ENCODE measurements at regions not wholly inside any gene's neighbourhood (a gene's known extent, or its start where the extent isn't known, plus 50 kb on each side); places are given as distances from the start of the nearest gene placed in this dataset.
"Not testable (repeated sequence)": the region's sequence is repeated elsewhere in the genome, so short reads cannot be mapped to it uniquely, and the experiment has no call there.

DNA sequence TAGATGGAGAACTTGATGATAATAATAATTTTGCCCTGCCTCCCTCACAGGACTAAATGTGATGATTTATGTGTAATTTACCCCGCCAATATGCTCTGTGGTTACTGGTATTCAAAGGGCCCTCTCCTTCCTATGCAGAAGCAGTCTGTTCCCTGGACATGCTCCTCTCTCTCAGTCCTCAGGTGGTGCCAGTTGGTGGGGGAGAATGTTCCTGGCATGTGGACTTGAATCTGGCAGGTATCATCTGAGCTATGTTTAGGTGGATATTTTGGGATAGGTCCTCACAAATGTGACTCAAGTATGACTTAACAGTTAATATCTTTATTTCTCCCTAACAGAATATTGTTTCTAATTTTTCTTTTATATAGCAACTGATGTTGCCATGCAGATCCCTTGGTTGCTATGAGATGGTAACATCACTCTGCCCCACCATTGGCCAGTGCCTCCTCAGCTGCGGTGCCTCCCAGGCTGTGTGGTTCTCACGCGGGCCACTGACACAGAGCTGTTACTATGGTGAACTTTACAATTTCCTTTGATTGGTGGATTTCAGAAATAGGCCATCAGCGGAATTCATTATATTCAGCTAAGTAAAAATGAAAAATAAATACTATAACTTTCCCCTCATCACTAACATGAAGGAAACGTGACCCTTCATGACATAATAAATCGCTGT, 106.7 kb upstream of the PELI1 start:
- Histone ChIP-seq H3K9me3 (no peaks in the 10 kb centered on the region), H3K4me3 (no peak overlapping the region), H3K36me3 (no peaks in the 10 kb centered on the region), H3K27ac (no peak overlapping the region), H3K4me1 (no peaks in the 10 kb centered on the region), H3K27me3 (no peaks in the 10 kb centered on the region)
- DNase-seq = no peak
- in situ Hi-C loops (cut with MboI; ENCODE audit: low pct_ligation_motif_present in 1 of 4, low pct_unique_long_range_greater_than_20kb in 1 of 4, low sequenced_read_pairs in 3 of 4) = no loop called here
- TF ChIP-seq POLR2AphosphoS5 (IDR thresholded peaks at IDR 0.05) (no peak), EP300 (IDR thresholded peaks at IDR 0.05; ENCODE audit: low read depth) (no peak)
- TF ChIP-seq, protein P1, sequence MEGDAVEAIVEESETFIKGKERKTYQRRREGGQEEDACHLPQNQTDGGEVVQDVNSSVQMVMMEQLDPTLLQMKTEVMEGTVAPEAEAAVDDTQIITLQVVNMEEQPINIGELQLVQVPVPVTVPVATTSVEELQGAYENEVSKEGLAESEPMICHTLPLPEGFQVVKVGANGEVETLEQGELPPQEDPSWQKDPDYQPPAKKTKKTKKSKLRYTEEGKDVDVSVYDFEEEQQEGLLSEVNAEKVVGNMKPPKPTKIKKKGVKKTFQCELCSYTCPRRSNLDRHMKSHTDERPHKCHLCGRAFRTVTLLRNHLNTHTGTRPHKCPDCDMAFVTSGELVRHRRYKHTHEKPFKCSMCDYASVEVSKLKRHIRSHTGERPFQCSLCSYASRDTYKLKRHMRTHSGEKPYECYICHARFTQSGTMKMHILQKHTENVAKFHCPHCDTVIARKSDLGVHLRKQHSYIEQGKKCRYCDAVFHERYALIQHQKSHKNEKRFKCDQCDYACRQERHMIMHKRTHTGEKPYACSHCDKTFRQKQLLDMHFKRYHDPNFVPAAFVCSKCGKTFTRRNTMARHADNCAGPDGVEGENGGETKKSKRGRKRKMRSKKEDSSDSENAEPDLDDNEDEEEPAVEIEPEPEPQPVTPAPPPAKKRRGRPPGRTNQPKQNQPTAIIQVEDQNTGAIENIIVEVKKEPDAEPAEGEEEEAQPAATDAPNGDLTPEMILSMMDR (IDR thresholded peaks at IDR 0.05) = no peak
- intact Hi-C loops (cut with DNase I; ENCODE audit: low total_unique reads) = no loop called here
- WGBS, 2 donors (ENCODE audit: low coverage in 1 of 2) = 90 to 93% methylated on average over 3 to 7 of the region's 7 CpGs

DNA sequence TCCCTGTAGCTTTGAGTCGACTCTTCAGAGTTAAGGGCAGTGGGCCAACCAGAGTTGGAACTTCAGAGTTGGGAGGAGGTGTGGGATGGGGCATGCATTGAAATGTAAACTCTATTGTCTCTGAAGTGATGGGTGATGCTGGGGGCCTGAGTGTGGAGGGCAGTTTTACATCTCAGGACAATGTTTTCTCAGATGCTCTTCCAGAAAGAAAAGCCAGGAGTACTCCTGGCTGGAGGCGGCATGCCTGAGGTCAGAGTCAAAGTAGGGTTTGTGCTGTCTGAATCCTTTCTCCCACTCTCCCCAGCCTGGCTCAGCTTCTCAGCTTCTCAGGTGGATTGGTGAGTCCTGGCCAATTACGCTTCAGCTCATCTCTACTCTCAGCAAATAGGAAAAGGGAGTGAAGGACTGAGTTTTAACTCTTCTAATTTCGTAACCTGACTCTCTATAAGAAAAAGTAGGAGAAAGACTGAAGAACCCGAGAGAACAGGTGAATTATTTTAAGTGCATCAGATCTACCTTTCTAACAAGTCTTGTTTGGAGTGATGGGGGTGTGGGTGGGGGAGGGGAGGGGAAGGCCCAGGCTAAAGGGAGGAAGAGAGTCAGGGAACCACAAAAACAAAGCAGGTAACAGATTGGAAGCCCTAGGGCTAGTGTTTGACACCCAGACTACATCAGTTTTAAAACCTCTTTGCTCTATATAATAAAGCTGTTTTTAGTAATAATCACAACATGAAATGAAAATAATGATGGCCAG, 107.5 kb upstream of the PELI1 start:
- in situ Hi-C loops (cut with MboI; ENCODE audit: low pct_ligation_motif_present in 1 of 4, low pct_unique_long_range_greater_than_20kb in 1 of 4, low sequenced_read_pairs in 3 of 4) (no loop called here), intact Hi-C loops (cut with DNase I; ENCODE audit: low total_unique reads) (no loop called here)
- H3K9me3 ChIP-seq = no peaks in the 10 kb centered on the region
- no peak overlapping the region for H3K4me3 ChIP-seq
- no peaks in the 10 kb centered on the region for H3K36me3 ChIP-seq
- no peaks in the 10 kb centered on the region for H3K4me1 ChIP-seq
- no peaks in the 10 kb centered on the region for H3K27me3 ChIP-seq
- TF ChIP-seq POLR2A (IDR thresholded peaks at IDR 0.05) (no peak), EP300 (IDR thresholded peaks at IDR 0.05; ENCODE audit: low read depth) (no peak), POLR2AphosphoS5 (IDR thresholded peaks at IDR 0.05) (no peak)
- TF ChIP-seq, protein P1 (IDR thresholded peaks at IDR 0.05) = no peak
- 69 to 98% methylated on average over 4 to 5 of the region's 5 CpGs for WGBS, 2 donors (ENCODE audit: low coverage in 1 of 2)
- DNase-seq = no peak
- H3K27ac ChIP-seq = no peak overlapping the region

DNA sequence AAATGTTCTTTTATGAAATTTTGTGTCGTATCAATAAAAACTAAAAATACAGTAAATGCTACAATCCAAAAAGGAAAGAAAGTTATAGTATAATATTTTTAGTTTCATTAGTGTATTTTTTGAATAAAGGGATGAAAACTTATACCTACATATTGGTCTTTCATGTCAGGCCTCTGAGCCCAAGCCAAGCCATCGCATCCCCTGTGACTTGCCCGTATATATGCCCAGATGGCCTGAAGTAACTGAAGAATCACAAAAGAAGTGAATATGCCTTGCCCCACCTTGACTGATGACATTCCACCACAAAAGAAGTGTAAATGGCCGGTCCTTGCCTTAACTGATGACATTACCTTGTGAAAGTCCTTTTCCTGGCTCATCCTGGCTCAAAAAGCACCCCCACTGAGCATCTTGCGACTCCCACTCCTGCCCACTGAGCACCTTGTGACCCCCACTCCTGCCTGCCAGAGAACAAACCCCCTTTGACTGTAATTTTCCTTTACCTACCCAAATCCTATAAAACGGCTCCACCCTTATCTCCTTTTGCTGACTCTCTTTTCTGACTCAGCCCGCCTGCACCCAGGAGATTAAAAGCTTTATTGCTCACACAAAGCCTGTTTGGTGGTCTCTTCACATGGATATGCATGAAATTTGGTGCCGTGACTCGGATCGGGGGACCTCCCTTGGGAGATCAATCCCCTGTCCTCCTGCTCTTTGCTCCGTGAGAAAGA, 108.2 kb upstream of the PELI1 start:
- H3K36me3 ChIP-seq; H3K27me3 ChIP-seq; H3K27ac ChIP-seq; intact Hi-C loops (cut with DNase I; ENCODE audit: low total_unique reads); H3K9me3 ChIP-seq; H3K4me3 ChIP-seq; in situ Hi-C loops (cut with MboI; ENCODE audit: low pct_ligation_motif_present in 1 of 4, low pct_unique_long_range_greater_than_20kb in 1 of 4, low sequenced_read_pairs in 3 of 4); DNase-seq; H3K4me1 ChIP-seq: not testable (repeated sequence)
- WGBS, 2 donors (ENCODE audit: low coverage in 1 of 2) = 89 to 94% methylated on average over 4 to 11 of the region's 11 CpGs

DNA sequence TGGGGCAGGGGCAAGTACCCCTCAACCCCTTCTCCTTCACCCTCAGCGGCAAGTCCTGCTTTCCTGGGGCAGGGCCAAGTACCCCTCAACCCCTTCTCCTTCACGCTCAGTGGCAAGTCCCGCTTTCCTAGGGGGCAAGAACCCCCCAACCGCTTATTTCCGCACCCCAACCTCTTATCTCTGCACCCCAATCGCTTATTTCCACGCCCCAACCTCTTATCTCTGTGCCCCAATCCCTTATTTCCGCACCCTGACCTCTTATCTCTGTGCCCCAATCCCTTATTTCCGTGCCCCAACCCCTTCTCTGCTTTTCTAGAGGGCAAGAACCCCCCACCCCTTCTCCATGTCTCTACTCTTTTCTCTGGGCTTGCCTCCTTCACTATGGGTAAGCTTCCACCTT, 109.2 kb upstream of the PELI1 start:
- in situ Hi-C loops (cut with MboI; ENCODE audit: low pct_ligation_motif_present in 1 of 4, low pct_unique_long_range_greater_than_20kb in 1 of 4, low sequenced_read_pairs in 3 of 4) = not testable (repeated sequence)
- WGBS, 2 donors (ENCODE audit: low coverage in 1 of 2) = 88 to 90% methylated on average over 6 to 7 of the region's 9 CpGs

DNA sequence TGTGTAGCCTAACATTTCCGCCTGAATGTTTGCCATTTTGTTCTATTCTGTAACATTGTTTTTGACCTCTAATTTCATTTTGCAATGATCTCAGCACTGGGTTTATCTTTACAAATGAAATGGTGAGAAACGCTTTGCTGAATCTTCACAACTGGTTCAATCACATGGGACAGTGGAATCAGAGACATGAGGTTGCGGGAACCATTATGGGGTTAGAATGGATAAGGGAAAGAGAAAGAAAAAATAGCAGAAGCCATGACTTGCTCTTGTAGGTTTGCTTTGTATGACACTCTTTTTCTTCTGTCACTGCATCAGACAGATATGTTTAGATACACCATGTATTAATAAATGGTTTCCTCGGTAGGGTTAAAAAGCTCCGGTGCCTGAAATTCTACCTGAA, 114.3 kb upstream of the PELI1 start:
- in situ Hi-C loops (cut with MboI; ENCODE audit: low pct_ligation_motif_present in 1 of 4, low pct_unique_long_range_greater_than_20kb in 1 of 4, low sequenced_read_pairs in 3 of 4) = no loop called here
- Histone ChIP-seq H3K4me1 (peaks cover 0 to 2% (median under 1%) of the 10 kb centered on the region in 4 donors), H3K4me3 (no peak overlapping the region), H3K9me3 (no peaks in the 10 kb centered on the region), H3K27ac (no peak overlapping the region), H3K27me3 (no peaks in the 10 kb centered on the region), H3K36me3 (no peaks in the 10 kb centered on the region)
- no peak for DNase-seq
- intact Hi-C loops (cut with DNase I; ENCODE audit: low total_unique reads) = no loop called here
- WGBS, 2 donors (ENCODE audit: low coverage in 1 of 2) = 94 to 98% methylated on average over 5 of the region's 5 CpGs
- TF ChIP-seq, protein P1 (IDR thresholded peaks at IDR 0.05) = no peak
- TF ChIP-seq EP300 (IDR thresholded peaks at IDR 0.05; ENCODE audit: low read depth) = no peak
- TF ChIP-seq POLR2AphosphoS5 (IDR thresholded peaks at IDR 0.05) = no peak
- no peak for TF ChIP-seq POLR2A (IDR thresholded peaks at IDR 0.05)

More for the DNA sequence above, 109.2 kb upstream of the PELI1 start:
- H3K4me3 ChIP-seq; H3K36me3 ChIP-seq; H3K9me3 ChIP-seq; intact Hi-C loops (cut with DNase I; ENCODE audit: low total_unique reads); H3K27me3 ChIP-seq; DNase-seq; H3K27ac ChIP-seq; H3K4me1 ChIP-seq: not testable (repeated sequence)
